Activated T-cell treated with anti-CD3 and anti-CD28 coated beads, Interleukin-2, amount 50 U/mL, for 72 hours (primary cell): ENCODE measurements at regions not wholly inside any gene's neighbourhood (a gene's known extent, or its start where the extent isn't known, plus 50 kb on each side); places are given as distances from the start of the nearest gene placed in this dataset.

Experiments used
- ATAC-seq, 2 donors: fragments of 150-1000 bp; cut with Tn5 transposase; replicated peaks in 1 of 2; 2 replicates each; pipeline ENCODE4 v1.10.0; 2021; ENCODE audit warnings: moderate library complexity in 2 of 2, mild to moderate bottlenecking in 1 of 2
- DNase-seq, 2 donors: peaks; one replicate each; pipeline ENCODE4 v3.0.0; 2021 to 2022; ENCODE audit warnings: mixed read lengths in 1 of 2
- H3K27ac Mint-ChIP-seq: one replicate; pipeline ENCODE4 v1.8.0; 2022; ENCODE audit warnings: mild to moderate bottlenecking, moderate library complexity, mixed read lengths
- H3K27me3 Mint-ChIP-seq: one replicate; pipeline ENCODE4 v1.8.0; 2022; ENCODE audit warnings: low read depth, mixed read lengths
- H3K36me3 Mint-ChIP-seq, 2 donors: one replicate each; pipeline ENCODE4 v1.8.0; 2022; ENCODE audit warnings: mixed read lengths in 2 of 2, mild to moderate bottlenecking in 1 of 2; ENCODE audit not compliant: insufficient read depth in 2 of 2
- H3K4me1 Mint-ChIP-seq: one replicate; pipeline ENCODE4 v1.8.0; 2022; ENCODE audit warnings: low read depth, mixed read lengths
- H3K4me3 Mint-ChIP-seq, 2 donors: one replicate each; pipeline ENCODE4 v1.8.0; 2022; ENCODE audit warnings: mild to moderate bottlenecking in 2 of 2, mixed read lengths in 2 of 2, moderate library complexity in 2 of 2
- H3K9me3 Mint-ChIP-seq, 2 donors: one replicate each; pipeline ENCODE4 v1.8.0; 2022; ENCODE audit warnings: mixed read lengths in 2 of 2

DNA sequence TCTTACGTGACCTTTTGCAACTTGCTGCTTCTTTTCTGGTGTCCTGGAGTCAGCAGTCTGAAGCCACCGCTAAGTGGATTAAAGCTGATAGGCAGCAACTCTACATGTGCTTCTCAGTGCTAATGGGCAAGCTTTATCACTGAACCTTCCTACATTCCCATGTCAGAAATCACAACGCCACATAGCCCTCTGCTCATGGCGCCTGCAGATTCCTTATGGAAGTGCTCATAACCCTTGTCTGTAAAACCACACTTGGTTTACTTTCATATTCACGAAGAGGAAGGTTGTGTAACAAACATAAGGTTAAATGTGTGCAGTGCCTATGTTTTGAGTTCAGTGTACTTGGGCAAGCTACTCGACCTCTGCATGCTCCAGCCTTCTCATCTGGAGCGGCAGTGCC lies 319.8 kb downstream of the FBXO15 start:
- Mint-ChIP-seq H3K27me3 (no peaks in the 10 kb centered on the region), H3K9me3 (no peaks in the 10 kb centered on the region), H3K4me1 (no peaks in the 10 kb centered on the region), H3K27ac (no peak overlapping the region), H3K36me3 (no peaks in the 10 kb centered on the region), H3K4me3 (no peak overlapping the region)
- ATAC-seq (no peak), DNase-seq (no peak)

- no peaks in the 10 kb centered on the region for H3K9me3 Mint-ChIP-seq
- ATAC-seq (no peak), DNase-seq (no peak)
- H3K4me1 Mint-ChIP-seq = no peaks in the 10 kb centered on the region
- no peaks in the 10 kb centered on the region for H3K36me3 Mint-ChIP-seq
- no peaks in the 10 kb centered on the region for H3K27me3 Mint-ChIP-seq
- H3K27ac Mint-ChIP-seq = no peak overlapping the region
- H3K4me3 Mint-ChIP-seq = no peak overlapping the region
Observed at GRCh38 chr18:73826098-73826497, 321.5 kb downstream of the FBXO15 start.

GRCh38 chr18:73824671-73825070 lies 323.0 kb downstream of the FBXO15 start:
- Mint-ChIP-seq H3K36me3 (no peaks in the 10 kb centered on the region), H3K4me1 (no peaks in the 10 kb centered on the region), H3K27me3 (no peaks in the 10 kb centered on the region), H3K27ac (no peak overlapping the region), H3K4me3 (no peak overlapping the region), H3K9me3 (no peaks in the 10 kb centered on the region)
- DNase-seq (no peak), ATAC-seq (no peak)

DNA sequence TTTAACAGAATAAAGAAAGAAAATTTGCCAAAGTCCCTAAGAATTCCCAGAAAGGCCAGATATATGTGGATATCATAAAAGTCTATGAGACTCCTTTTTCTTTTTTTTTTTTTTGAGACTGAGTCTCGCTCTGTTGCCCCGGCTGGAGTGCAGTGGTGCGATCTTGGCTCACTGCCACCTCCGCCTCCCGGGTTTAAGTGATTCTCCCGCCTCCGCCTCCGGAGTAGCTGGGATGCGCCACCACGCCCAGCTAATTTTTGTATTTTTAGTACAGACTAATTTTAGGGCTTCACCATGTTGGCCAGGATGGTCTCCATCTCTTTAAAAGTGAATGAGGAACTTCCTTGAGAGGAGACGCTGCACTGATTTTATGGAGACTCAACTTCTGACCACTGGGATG lies 335.2 kb downstream of the FBXO15 start:
- Mint-ChIP-seq H3K27me3 (no peaks in the 10 kb centered on the region), H3K27ac (no peak overlapping the region), H3K9me3 (peaks cover 0 to 2% of the 10 kb centered on the region in 2 donors), H3K36me3 (peaks cover 0 to 1% of the 10 kb centered on the region in 2 donors), H3K4me1 (no peaks in the 10 kb centered on the region), H3K4me3 (no peak overlapping the region)
- DNase-seq (no peak), ATAC-seq (no peak)

DNA sequence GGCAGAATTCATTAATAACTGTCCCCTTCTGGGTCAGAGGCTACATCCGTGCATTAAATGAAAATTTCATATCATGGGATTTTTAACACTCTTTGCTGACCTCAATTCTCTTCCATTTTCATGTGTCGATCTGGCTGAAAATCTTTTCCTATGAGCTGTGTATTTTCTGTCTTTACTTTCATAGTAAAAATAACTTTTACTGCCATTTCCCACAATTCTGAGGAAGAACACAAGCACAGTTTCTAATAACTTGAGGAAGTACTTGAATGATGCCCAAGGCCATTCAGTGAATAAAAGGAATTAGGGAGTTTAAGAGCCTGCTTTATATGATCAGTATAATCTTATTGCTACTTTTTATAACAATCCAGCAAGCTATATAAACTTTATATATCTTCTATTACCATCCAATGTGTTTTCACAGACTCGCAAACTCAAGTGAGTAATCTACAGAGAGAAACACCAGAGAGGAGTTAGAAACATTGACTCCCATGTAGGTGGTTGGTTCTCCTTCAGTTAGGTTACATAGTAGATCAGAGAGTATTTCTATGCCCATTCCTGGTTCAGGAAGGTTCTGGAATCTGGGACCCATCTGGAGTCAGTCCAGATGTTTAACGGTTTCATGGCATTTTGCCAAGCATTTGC lies 340.0 kb downstream of the FBXO15 start:
- Mint-ChIP-seq H3K27me3 (no peaks in the 10 kb centered on the region), H3K27ac (no peak overlapping the region), H3K4me1 (no peaks in the 10 kb centered on the region), H3K4me3 (no peak overlapping the region), H3K9me3 (no peaks in the 10 kb centered on the region), H3K36me3 (no peaks in the 10 kb centered on the region)
- DNase-seq (no peak), ATAC-seq (no peak)

GRCh38 chr18:73805991-73806390 lies 341.6 kb downstream of the FBXO15 start:
- H3K9me3 Mint-ChIP-seq = no peaks in the 10 kb centered on the region
- no peak overlapping the region for H3K27ac Mint-ChIP-seq
- DNase-seq (no peak), ATAC-seq (no peak)
- H3K27me3 Mint-ChIP-seq = no peaks in the 10 kb centered on the region
- no peak overlapping the region for H3K4me3 Mint-ChIP-seq
- H3K36me3 Mint-ChIP-seq = no peaks in the 10 kb centered on the region
- no peaks in the 10 kb centered on the region for H3K4me1 Mint-ChIP-seq

DNA sequence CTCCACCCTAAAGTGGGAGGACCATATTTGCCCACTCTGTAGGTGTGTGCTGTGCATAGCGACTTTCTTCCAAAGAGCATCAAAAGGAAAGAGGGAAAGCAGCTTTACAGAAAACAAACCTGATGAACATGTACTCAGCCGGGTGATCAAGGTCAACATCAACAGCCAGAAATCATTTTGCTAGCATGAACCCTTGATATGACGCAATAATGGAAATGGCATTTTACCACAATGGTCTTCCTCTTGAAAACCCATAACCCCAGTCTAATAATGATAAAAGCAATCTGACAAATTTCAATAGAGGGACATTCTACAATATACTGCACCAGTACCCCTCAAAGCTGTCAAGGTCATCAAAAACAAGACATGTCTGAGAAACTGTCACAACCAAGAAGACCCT lies 350.2 kb downstream of the FBXO15 start:
- Mint-ChIP-seq H3K4me3 (no peak overlapping the region), H3K27ac (no peak overlapping the region), H3K9me3 (no peaks in the 10 kb centered on the region), H3K27me3 (no peaks in the 10 kb centered on the region), H3K36me3 (no peaks in the 10 kb centered on the region), H3K4me1 (no peaks in the 10 kb centered on the region)
- no peak for DNase-seq
- ATAC-seq = no peak

GRCh38 chr18:73793386-73793785 lies 354.2 kb downstream of the FBXO15 start:
- ATAC-seq (no peak), DNase-seq (no peak)
- H3K9me3 Mint-ChIP-seq = no peaks in the 10 kb centered on the region
- no peaks in the 10 kb centered on the region for H3K4me1 Mint-ChIP-seq
- H3K27ac Mint-ChIP-seq = no peak overlapping the region
- no peaks in the 10 kb centered on the region for H3K36me3 Mint-ChIP-seq
- no peaks in the 10 kb centered on the region for H3K27me3 Mint-ChIP-seq
- no peak overlapping the region for H3K4me3 Mint-ChIP-seq

DNA sequence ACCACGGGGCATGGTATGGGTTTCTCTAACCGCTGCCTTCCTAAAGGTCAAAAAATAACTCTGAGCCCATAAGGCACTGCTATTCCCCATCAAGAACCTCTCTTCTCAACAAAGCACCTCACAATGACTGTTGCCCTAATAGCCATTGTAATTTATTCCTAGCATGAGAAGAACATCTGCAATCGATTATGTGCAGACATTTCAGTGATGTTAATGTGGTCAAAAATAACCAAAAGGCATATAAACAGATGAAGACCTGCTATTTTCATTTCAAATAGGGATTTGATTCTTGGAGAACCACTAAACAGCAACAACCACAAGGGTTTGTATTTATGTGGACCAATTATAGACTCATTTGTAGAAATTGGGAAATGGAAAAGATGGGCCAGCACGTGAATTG lies 356.6 kb downstream of the FBXO15 start:
- Mint-ChIP-seq H3K36me3 (no peaks in the 10 kb centered on the region), H3K4me1 (no peaks in the 10 kb centered on the region), H3K27ac (no peak overlapping the region), H3K27me3 (no peaks in the 10 kb centered on the region), H3K9me3 (no peaks in the 10 kb centered on the region), H3K4me3 (no peak overlapping the region)
- no peak for DNase-seq
- no peak for ATAC-seq

DNA sequence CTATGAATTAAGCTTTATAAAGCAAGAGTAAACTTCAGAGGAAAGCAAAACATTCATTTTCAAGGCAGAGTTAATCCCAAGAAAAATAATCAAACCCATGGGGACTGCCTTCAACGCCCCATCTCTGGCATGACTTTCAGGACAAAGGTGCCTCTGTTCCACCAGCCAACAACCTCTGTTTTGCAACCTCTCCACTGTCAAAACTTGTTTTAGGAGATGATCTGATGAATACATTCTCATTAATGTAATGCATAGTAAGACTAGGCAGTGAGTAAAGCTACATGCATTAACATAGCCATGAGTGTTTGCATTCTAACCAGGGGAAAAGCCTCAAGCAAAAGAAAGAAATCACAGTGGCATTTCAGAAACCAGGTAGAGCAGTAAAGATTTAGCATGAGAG lies 357.0 kb downstream of the FBXO15 start:
- no peaks in the 10 kb centered on the region for H3K9me3 Mint-ChIP-seq
- H3K36me3 Mint-ChIP-seq = no peaks in the 10 kb centered on the region
- H3K4me1 Mint-ChIP-seq = no peaks in the 10 kb centered on the region
- ATAC-seq (no peak), DNase-seq (no peak)
- H3K27ac Mint-ChIP-seq = no peak overlapping the region
- no peaks in the 10 kb centered on the region for H3K27me3 Mint-ChIP-seq
- no peak overlapping the region for H3K4me3 Mint-ChIP-seq

- Mint-ChIP-seq H3K27me3 (peaks cover 4% of the 10 kb centered on the region), H3K4me3 (no peak overlapping the region), H3K27ac (no peak overlapping the region), H3K36me3 (no peaks in the 10 kb centered on the region), H3K9me3 (peaks cover 0 to 3% of the 10 kb centered on the region in 2 donors), H3K4me1 (no peaks in the 10 kb centered on the region)
- ATAC-seq = no peak
- DNase-seq = no peak
Observed at GRCh38 chr18:73787316-73787715, 360.3 kb downstream of the FBXO15 start.

DNA sequence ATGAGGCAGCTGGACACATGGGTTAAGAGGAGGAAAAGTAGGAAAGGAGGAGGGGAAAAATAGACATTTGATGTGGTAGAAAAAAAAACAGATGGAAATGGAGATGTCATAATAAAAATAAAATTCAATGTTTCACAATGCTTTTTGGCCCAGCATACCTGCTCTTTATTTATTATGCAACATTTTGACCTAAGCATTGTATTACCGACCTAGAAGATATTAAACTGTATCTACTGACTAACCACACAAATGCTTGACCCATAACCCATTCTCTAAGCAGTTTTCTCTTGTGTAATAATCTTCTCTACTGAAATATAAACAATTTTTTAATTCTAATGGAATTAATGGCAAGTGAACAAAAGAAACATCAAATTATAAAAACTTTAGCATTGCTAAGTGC lies 362.3 kb downstream of the FBXO15 start:
- Mint-ChIP-seq H3K4me1 (no peaks in the 10 kb centered on the region), H3K27ac (no peak overlapping the region), H3K4me3 (no peak overlapping the region), H3K9me3 (peaks cover 0 to 3% of the 10 kb centered on the region in 2 donors), H3K27me3 (peaks cover 7% of the 10 kb centered on the region), H3K36me3 (no peaks in the 10 kb centered on the region)
- no peak for ATAC-seq
- DNase-seq = no peak

DNA sequence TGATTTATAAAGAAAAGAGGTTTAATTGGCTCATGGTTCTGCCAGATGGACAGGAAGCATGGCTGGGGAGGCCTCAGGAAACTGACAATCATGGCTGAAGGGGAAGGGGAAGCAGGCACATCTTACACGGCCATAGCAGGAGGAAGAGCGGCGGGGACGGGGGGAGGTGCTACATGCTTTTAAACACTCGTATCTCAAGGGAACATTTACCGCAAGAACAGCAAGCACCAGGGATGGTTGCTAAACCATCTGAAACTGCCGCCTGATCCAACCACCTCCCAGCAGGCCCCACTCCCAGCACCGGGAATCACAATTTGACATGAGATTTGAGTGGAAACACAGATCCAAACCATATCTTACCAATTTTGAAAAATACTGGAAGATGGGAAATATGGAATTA lies 362.8 kb downstream of the FBXO15 start:
- H3K4me1 Mint-ChIP-seq = no peaks in the 10 kb centered on the region
- H3K9me3 Mint-ChIP-seq = peaks cover 0 to 3% of the 10 kb centered on the region in 2 donors
- no peak for ATAC-seq
- H3K27ac Mint-ChIP-seq = no peak overlapping the region
- peaks cover 7% of the 10 kb centered on the region for H3K27me3 Mint-ChIP-seq
- H3K36me3 Mint-ChIP-seq = no peaks in the 10 kb centered on the region
- no peak for DNase-seq
- no peak overlapping the region for H3K4me3 Mint-ChIP-seq

DNA sequence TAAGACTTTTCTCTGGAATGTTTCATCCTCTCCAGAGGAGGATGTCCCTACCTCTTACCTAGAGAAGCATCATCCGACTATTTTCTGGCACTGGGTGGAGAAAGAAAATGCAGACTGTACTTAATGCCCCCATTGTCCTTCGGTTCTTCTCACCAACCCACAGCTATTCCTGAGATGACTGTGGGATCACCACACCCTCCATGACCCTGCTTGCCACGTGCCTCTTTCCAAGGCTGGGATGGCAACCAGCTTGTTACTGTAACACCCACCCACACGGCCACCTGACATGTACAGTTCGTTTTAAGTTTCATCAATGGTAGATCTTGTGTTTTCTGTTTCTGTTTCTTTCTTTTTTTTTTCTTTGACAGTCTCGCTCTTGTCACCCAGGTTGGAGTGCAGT lies 365.2 kb downstream of the FBXO15 start:
- Mint-ChIP-seq H3K4me3 (no peak overlapping the region), H3K36me3 (no peaks in the 10 kb centered on the region), H3K27me3 (peaks cover 7% of the 10 kb centered on the region), H3K4me1 (no peaks in the 10 kb centered on the region), H3K9me3 (peaks cover 0 to 3% of the 10 kb centered on the region in 2 donors), H3K27ac (no peak overlapping the region)
- no peak for DNase-seq
- ATAC-seq = no peak
